Fibroblast of mammary gland (primary cell): ENCODE measurements at regions not wholly inside any gene's neighbourhood (a gene's known extent, or its start where the extent isn't known, plus 50 kb on each side); places are given as distances from the start of the nearest gene placed in this dataset.

Source experiments
- DNase-seq: peaks from one replicate; pipeline ENCODE4 v3.0.0-alpha.2; 2010; ENCODE audit warnings: low read depth
- H3K4me3 ChIP-seq: 2 replicates; pipeline ENCODE4 v1.5.1; 2011; ENCODE audit warnings: low read depth, mild to moderate bottlenecking, low read length, moderate library complexity; ENCODE audit not compliant: control insufficient read depth
- TF ChIP-seq, protein P1 (sequence below): conservative IDR thresholded peaks from 2 replicates; pipeline ENCODE4 v1.5.1; 2011; ENCODE audit warnings: low read depth, low read length, inconsistent platforms; ENCODE audit not compliant: control insufficient read depth, insufficient read depth

DNA sequence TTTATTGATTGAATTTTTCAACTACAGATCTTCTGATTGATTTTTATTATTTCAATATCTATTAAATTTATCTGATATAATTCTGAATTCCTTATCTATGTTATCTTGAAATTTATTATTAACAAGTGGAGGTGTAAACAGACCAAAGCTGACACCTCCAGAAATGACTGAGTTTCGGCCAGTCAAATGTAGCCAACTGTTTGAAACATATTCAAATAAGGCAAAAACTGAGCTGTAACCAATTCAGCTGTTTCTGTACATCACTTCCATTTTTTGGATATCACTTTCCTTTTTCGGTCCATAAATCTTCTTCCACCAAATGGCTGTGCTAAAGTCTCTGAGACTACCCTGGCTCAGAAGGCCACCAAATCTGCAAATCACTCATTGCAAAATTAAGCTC lies 2127.3 kb upstream of the AGA start:
- TF ChIP-seq, protein P1, sequence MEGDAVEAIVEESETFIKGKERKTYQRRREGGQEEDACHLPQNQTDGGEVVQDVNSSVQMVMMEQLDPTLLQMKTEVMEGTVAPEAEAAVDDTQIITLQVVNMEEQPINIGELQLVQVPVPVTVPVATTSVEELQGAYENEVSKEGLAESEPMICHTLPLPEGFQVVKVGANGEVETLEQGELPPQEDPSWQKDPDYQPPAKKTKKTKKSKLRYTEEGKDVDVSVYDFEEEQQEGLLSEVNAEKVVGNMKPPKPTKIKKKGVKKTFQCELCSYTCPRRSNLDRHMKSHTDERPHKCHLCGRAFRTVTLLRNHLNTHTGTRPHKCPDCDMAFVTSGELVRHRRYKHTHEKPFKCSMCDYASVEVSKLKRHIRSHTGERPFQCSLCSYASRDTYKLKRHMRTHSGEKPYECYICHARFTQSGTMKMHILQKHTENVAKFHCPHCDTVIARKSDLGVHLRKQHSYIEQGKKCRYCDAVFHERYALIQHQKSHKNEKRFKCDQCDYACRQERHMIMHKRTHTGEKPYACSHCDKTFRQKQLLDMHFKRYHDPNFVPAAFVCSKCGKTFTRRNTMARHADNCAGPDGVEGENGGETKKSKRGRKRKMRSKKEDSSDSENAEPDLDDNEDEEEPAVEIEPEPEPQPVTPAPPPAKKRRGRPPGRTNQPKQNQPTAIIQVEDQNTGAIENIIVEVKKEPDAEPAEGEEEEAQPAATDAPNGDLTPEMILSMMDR, result no peak
- DNase-seq, result no peak
- no peak overlapping the region for H3K4me3 ChIP-seq

DNA sequence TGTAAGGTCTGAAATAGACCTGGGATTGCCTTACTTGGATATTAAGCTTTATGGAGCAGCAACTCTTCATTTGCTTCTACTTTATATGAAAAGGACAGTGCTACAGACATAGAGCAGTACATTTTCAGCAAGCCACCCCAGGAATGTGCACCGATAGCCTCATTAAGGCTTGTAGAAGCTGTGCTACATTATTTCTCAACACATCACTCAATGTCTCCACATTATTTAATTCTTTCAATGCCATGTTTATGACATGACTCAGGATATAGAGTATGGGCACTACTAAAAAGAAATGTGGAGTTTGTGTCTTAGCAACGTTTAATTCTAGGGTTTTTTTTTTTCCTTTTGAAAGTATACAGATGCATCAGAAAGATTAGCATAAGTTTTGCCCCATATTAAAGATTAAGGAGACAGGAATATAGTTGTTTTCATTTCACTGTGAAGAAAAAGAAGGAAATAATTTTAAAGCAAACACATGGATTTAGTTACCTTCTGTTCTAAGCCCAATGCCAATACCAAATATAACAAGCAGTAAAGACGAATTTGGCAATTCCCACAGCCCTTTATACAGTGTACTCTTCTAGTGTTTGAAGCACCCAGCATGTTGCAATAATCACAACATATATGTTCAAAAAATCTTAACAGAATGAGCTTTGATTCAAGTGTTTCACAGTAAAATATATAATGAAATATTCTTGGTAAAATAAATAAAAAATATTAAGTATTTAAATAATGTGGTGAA lies 2140.1 kb upstream of the AGA start:
- TF ChIP-seq, protein P1, result no peak
- DNase-seq, result no peak
- H3K4me3 ChIP-seq, result no peak overlapping the region

DNA sequence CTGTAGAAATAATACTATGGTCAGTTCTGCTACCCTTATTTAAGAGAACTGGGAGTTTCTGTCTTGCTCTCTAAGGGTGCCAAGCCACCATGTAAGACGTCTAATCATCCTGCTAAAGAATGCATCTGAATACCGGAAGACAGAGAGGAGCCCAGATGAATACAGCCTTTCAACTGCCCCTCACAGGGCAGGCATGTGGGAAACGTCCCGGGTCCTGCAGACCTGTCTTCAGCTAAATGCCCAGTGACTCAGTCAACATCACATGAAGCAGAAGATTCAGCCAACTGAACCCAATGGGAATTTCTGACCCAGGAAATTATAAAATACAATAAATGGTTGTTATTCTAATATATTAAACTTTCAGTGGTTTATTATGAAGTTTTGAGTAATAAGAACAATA lies 2141.0 kb upstream of the AGA start:
- TF ChIP-seq, protein P1, result no peak
- no peak for DNase-seq
- no peak overlapping the region for H3K4me3 ChIP-seq

DNA sequence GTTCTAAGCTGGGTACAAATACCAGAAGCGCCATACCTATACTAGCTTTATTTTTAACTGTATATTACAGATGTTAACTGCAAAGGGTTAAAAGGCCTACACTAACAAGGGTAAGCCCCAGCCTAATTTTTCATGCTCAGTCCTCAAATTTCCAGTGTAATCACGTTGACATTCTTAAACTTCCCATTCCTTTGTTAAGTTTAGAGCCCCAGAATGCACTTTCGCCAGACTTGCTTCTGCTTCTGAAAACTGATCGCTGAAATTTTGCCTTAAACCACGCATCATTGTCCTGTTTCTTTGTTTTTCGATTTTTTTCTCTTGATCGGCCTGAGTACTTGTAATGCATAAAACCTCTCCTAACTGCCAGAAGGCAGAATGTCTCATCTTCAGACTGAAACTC lies 2141.9 kb upstream of the AGA start:
- TF ChIP-seq, protein P1, result no peak
- no peak for DNase-seq
- no peak overlapping the region for H3K4me3 ChIP-seq

GRCh38 chr4:179585761-179586160 lies 2143.5 kb upstream of the AGA start:
- H3K4me3 ChIP-seq, result no peak overlapping the region
- no peak for DNase-seq
- TF ChIP-seq, protein P1, result no peak

- H3K4me3 ChIP-seq, result no peak overlapping the region
- DNase-seq, result no peak
- TF ChIP-seq, protein P1, result no peak
Observed at GRCh38 chr4:179586460-179586859, 2144.2 kb upstream of the AGA start.
